A172 (cell line): ENCODE measurements at regions not wholly inside any gene's neighbourhood (a gene's known extent, or its start where the extent isn't known, plus 50 kb on each side); places are given as distances from the start of the nearest gene placed in this dataset.
"Not testable (repeated sequence)": the region's sequence is repeated elsewhere in the genome, so short reads cannot be mapped to it uniquely, and the experiment has no call there.

Source experiments
- DNase-seq: peaks from one replicate; pipeline ENCODE4 v3.0.0-alpha.2; 2015; ENCODE audit warnings: low spot score

DNA sequence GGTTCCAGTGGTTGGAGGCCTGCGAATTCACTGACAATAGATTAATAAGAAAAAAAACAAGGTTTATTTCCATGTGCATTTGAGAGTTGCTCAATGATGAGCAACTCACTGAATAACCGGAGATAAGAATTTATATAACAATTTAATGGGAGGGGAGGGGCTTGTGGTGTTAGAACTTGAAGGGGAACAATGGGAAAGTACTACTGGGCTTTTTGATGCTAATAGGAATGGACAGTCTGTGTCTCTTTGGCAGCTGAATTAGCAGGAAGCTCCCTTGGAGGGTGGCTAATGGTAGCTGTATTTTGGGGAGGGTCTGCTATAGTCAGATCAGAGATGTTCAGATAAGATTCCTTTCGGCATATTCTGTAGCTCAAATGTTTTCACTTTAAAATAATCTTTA lies 62.4 kb upstream of the GMDS start:
- no peak for DNase-seq

DNA sequence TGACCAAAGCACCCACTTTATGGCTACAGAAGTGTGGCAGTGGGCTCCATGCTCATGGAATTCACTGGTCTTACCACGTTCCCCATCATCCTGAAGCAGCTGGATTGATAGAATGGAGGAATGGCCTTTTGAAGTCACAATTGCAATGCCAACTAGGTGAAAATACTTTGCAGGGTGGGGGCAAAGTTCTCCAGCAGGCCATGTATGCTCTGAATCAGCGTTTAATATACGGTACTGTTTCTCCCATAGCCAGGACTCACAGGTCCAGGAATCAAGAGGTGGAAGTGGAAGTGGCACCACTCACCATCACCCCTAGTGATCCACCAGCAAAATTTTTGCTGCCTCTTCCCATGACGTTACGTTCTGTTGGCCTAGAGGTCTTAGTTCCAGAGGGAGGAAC lies 60.5 kb upstream of the GMDS start:
- DNase-seq: no peak

DNA sequence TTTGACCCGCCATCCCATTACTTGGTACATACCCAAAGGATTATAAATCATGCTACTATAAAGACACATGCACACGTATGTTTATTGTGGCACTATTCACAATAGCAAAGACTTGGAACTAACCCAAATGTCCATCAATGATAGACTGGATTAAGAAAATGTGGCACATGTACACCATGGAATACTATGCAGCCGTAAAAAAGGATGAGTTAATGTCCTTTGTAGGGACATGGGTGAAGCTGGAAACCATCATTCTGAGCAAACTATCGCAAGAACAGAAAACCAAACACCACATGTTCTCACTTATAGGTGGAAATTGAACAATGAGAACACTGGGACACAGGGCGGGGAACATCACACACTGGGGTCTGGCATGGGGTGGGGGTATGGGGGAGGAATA lies 57.1 kb upstream of the GMDS start:
- not testable (repeated sequence) for DNase-seq

DNA sequence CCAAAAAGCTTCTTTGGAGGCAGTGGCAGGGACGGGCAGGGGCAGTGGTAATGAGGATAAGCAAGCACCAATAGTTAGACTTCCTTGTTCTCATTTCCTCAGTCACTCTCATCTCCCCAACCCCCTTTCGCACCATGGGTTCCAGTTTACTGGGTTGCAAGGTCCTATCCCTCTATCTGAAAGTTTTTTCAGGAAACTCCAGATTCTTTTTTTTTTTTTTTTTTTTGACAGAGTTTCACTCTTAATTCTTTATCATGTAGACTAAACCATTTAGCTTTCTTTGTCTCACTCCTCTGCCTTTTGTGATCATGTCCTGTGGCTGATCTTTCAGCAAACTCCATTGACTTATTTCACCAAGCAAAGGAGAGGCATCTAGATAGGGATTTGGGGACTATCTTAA lies 51.4 kb upstream of the GMDS start:
- no peak for DNase-seq
